ENCODE measurements at regions not wholly inside any gene's neighbourhood (a gene's known extent, or its start where the extent isn't known, plus 50 kb on each side); places are given as distances from the start of the nearest gene placed in this dataset.

DNA sequence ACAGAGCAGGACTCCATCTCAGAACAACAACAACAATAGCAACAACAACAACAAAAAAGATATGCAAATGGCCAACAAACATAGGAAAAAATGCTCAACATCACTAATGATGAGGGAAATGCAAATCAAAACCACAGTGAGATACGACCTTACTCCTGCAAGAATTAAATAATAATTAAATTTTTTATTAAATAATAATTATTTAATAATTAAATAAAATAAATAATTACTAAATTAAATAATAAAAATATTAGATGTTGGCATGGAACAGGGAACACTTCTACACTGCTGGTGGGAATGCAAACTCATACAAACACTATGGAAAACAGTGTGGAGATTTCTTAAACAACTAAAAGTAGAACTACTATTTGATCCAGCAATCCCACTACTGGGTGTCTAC lies 1022.3 kb upstream of the B3GALT2 start:
- TF ChIP-seq, protein P1, sequence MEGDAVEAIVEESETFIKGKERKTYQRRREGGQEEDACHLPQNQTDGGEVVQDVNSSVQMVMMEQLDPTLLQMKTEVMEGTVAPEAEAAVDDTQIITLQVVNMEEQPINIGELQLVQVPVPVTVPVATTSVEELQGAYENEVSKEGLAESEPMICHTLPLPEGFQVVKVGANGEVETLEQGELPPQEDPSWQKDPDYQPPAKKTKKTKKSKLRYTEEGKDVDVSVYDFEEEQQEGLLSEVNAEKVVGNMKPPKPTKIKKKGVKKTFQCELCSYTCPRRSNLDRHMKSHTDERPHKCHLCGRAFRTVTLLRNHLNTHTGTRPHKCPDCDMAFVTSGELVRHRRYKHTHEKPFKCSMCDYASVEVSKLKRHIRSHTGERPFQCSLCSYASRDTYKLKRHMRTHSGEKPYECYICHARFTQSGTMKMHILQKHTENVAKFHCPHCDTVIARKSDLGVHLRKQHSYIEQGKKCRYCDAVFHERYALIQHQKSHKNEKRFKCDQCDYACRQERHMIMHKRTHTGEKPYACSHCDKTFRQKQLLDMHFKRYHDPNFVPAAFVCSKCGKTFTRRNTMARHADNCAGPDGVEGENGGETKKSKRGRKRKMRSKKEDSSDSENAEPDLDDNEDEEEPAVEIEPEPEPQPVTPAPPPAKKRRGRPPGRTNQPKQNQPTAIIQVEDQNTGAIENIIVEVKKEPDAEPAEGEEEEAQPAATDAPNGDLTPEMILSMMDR (IDR thresholded peaks at IDR 0.05; ENCODE audit: low read length): no peak
- no peak for TF ChIP-seq EZH2 (IDR thresholded peaks at IDR 0.05; ENCODE audit: borderline replicate concordance, low read length)
